ENCODE measurements at regions not wholly inside any gene's neighbourhood (a gene's known extent, or its start where the extent isn't known, plus 50 kb on each side); places are given as distances from the start of the nearest gene placed in this dataset.
"Not testable (repeated sequence)": the region's sequence is repeated elsewhere in the genome, so short reads cannot be mapped to it uniquely, and the experiment has no call there.

DNA sequence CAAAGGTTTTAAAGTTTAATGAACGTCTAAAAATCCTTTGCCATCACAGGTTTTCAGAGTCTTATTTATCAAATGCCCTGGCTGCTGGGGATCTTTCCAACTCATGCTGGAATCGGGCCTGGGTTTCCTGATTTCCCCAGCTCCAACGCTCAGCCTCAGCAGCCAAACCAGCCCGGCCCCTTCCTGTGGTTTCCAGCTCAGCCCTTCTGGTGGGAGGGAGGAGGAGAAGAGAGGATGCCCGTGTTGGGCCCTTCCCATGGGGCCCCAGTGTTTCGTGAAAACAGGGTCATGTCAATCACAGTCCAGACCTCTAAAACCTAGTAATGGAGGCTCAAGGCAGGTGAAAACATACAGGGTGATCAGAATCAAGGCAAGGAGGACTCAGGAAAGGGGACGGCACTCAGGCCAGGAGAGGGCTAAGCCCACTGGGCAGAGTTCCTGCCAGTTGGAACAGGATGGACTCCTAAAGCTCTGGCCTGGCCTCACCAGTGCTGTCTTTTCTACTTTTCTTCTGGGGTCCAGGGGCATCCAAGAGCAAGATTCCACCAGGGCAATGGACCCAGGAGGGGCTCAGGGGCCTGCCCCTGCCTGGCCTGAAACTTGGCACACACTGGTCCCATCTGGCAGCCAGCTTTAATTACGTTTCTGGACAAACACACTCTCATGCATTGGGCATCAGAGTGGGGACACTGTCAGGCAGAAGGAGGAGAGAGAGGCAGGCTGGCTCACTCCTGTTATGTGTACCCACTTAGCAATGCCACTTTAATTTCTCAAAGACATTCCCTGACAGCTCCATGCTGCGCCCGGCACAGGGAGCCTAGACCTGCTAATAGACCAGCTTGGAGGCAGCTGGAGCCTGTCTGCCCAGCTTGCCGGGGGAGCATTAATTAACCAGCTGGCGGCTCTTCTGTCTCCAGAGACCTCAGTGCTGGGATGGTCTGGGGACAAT is 194.6 kb downstream of the FAM43A start:
- no peak for DNase-seq (ENCODE audit: low read depth, low spot score)

DNA sequence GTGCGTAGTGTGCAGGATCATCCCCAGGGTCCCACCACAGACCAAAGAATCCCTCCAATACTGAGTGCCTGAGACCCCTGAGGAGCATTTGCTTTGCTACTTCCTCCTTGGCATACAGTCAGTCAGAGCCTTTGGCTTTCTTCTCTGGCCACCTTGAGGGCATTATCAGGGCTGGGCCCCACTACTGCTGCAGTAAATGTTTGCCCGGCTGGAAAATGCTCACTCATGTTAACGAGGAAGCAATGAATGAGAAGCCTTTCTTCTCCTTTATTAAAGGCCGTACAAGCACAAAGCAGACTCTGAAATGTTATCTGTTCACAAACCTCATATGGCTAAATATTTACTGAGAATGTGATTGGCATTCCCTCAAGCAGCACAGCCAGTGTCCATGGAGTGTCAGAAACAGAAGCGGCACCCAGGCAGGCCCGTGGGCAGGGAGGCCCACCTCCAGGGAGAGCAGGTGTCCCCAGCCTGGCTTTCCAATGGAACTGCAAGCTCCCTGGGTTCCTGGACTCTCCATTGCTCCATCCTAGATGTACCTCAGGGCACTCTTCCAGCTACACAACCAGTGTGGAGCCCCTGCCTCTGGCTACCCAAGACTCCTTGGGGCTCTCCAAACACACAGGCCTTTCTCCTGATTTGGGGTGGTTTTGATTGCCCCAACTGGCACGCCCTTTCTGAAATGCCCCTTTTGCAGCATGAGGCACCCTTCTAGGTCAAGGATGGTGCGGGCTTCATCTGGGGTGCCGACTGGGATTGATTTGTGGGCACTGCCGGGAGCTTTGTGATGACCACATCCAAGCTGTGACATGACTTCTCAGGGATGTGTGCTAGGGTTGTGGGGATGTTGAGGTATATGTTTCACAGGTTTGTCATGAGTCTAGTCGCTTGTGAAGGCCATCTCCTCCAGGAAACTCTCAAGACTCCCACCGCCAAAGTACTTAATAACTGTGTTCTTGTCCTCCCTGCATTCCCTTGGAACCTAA is 195.6 kb downstream of the FAM43A start:
- no peak for DNase-seq (ENCODE audit: low read depth, low spot score)

DNA sequence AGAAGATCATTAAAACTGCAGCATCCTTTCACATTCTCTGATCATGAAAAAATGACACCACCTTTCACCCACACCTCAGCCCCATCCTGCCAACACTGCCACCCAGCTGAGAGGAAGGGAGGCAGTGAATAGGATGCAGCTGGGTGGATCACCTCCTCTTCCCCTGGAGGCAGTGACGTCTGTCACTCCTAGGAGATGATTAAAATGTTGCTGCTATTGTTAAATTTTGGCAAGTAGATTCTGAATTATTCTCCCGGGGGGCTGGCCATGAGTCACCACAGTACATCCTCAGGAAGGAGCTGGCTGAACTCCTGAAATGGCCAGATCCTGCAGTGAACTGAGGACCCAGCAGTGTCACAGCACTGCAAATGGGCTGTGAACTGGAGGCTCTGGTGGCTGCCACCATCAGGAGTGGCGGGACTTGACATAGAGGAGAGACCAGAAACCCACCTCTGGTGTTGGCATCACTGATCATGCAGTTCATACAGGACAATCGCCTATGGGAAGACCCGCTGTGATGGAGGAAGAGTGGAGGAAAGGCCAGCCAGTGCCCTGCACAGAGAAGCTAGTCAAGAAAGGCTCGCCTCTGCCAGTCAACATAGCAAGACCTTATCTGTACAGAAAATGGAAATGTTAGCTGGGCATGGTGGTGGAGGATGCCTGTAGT is 199.1 kb downstream of the FAM43A start:
- no peak for DNase-seq (ENCODE audit: low read depth, low spot score)

DNA sequence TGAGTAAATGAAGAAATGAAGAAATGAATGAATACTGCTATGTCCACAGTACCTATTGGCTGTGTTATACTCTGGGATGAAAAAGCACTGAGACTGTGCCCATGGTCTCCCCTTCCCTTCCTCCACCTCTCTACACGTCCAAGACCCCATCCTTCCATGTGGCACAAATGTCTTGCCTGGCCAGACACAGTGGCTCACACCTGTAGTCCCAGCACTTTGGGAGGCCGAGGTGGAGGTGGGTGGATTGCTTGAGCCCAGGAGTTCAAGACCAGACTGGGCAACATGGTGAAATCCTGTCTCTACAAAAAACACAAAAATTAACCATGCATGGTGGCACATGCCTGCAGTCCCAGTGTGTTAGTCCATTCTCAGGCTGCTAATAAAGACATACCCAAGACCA is 200.1 kb downstream of the FAM43A start:
- no peak for DNase-seq (ENCODE audit: low read depth, low spot score)

DNA sequence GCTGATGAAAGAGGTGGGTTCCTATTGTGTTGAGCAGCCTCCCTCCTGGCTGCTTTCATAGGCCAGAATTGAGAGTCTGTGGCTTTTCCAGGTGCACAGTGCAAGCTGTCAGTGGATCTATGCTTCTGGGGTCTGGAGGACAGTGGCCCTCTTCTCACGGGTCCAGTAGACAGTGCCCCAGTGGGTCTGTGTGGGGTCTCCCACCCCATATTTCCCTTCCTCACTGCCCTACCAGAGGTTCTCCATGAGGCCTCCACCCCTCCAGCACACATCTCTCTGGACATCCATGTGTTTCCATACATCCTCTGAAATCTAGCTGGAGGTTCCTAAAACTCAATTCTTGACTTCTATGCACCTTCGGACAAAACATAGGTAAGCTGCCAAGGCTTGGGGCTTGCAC is 201.2 kb downstream of the FAM43A start:
- no peak for DNase-seq (ENCODE audit: low read depth, low spot score)

DNA sequence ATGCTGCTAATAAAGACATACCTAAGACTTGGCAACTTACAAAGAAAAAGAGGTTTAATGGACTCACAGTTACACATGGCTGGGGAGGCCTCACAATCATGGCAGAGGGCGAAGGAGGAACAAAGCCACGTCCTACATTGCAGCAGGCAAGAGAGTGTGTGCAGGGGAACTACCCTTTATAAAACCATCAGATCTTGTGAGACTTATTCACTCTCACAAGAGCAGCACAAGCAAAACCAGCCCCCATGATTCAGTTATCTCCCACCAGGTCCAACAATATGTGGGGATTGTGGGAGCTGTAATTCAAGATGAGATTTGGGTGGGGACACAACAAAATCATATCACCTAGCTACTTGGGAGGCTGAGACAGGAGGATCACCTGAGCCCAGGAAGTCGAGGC is 202.4 kb downstream of the FAM43A start:
- not testable (repeated sequence) for DNase-seq (ENCODE audit: low read depth, low spot score)

DNA sequence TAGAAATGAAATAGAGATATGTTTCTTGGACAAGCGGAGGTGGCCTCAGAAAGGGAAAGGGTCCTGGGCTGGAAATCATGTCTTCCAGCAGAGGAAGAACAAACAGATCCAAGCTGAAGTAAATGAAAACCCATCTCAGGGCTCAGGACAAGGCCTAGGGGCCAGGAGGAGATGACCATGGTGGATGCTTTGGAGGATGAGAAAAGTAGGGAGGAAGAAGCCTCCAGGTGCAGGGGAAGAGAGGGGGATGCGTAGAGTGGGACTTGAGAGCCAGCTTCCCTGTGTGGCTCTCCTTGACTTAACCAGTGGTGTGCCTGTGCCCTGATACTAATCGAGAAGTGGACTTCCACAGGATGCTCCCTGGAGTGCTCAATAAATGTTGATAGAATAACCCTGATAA is 203.2 kb downstream of the FAM43A start:
- no peak for DNase-seq (ENCODE audit: low read depth, low spot score)

DNA sequence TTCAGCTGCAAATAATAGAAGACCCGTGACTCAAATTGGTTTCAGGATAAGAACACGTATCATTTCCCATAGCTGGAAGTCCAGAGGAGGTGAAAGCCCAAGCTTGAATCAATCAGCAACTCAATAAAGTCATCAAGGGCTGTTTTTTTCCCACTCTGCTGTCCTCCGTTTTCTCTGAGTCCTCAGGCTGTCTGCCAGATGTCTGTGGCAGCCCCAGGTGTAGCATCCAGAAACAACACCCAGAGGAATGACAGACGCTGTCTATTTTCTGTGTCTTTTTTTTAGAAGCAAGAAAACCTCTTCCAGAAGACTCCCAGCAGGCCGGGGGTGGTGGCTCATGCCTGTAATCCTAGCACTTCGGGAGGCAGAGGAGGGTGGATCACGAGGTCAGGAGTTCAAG is 204.4 kb downstream of the FAM43A start:
- DNase-seq (ENCODE audit: low read depth, low spot score) = no peak

DNA sequence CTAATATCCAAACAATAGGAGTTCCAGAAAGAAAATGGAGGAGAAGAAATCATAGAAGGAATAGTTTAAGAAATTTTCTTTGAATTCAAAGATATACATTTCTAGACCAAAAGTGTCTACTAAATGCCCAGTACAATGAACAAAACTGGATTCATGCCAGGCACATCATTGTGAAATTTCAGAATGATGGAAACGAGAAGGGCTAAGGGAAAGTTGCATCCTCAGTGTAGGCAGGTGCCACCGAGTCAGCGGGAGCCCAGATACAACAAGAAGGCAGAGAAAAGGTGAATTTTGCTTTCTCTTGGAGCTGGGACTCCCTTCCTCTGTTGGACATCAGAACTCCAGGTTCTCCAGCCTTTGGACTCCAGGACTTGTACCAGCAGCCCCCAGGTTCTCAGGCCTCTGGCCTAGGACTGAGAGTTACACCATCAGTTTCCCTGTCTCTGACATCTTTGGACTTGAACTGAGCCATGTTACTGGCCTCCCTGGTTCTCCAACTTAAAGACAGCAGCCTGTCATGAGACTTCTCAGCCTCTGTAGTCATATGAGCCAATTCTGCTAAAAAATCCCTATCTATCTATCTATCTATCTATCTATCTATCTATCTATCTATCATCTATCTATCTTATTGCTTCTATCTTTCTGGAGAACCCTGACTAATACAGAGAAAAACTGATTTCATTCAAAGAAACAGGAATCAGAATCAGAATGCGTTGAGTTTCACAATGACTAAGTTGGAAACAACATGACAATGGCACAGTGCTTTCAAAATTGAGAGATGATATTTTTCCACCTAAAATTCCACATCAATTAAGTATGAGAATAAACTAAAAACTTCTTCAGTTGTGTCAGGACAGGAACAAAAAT is 207.7 kb downstream of the FAM43A start:
- DNase-seq (ENCODE audit: low read depth, low spot score) = no peak

DNA sequence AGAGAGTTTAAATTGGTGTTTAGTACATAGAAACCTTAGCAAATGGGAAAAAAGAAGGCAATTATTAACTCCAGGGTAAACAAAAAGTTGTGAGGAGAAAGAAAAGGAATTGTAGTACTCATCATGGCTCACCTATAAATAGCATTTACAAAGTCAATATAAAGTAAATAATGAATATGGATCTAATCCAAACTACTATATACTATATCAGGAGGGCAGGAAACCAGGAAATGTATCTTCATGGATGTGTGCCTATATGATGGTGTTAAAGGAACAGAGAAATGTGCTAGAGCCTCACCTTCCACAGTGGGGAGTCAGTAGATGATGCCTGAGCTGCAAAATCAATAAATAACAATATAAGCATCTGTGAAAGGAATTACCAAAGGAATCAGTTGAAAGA is 208.9 kb downstream of the FAM43A start:
- DNase-seq (ENCODE audit: low read depth, low spot score) = no peak

DNA sequence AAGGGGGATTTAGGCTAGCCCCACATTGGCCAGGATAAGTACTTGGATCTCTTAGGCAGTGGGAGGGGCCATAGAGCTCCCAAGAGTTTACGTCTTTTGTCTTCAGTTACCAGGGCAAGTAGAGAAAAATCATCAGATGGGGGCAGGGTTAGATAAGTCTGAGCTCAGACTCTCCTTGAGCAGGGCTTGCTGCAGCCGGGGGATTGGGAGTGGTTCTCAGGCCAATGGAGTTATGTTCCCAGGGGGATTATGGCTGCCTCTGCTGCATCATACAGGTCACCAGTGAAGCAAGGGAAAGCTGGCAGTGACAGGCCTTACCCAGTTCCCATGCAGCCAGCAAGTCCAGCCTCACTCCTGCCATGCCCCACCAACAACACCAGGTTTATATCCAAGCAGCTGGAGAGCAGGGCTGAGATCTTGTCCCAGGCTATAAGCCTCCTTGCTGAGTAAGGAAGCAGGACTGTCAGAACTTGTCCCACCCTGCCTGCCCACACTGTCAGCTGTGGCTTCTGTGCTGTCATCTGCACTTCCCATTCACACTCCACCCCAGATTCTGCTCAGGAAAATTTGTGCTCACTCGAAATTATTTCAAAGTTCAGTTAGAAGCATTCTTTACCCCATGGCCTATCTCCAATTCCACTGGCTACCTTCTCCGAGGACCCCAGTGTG is 215.3 kb downstream of the FAM43A start:
- no peak for DNase-seq (ENCODE audit: low read depth, low spot score)

DNA sequence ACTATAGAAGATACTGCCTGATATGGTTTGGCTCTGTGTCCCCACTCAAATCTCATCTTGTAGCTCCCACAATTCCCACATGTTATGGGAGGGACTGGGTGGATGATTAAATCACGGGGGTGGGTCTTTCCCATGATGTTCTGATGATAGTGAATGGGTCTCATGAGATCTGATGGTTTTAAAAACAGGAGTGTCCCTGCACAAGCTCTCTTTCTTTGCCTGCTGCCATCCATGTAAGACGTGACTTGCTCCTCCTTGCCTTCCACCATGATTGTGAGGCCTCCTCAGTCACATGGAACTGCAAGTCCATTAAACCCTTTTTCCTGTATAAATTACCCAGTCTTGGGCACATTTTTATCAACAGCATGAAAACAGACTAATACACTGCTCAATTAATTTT is 217.8 kb downstream of the FAM43A start:
- DNase-seq (ENCODE audit: low read depth, low spot score) = not testable (repeated sequence)

DNA sequence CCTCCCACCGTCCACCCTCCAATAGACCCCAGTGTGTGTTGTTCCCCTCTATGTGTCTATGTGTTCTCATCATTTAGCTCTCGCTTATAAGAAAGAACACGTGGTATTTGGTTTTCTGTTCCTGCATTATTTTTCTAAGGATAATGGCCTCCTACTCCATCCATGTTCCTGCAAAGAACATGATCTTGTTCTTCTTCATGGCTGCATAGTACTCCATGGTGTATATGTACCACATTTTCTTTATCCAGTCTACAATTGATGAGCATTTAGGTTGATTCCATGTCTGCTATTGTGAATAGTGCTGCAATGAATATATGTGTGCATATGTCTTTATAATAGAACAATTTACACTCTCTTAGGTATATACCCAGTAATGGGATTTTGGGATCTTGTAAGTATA is 219.3 kb downstream of the FAM43A start:
- DNase-seq (ENCODE audit: low read depth, low spot score) = not testable (repeated sequence)

DNA sequence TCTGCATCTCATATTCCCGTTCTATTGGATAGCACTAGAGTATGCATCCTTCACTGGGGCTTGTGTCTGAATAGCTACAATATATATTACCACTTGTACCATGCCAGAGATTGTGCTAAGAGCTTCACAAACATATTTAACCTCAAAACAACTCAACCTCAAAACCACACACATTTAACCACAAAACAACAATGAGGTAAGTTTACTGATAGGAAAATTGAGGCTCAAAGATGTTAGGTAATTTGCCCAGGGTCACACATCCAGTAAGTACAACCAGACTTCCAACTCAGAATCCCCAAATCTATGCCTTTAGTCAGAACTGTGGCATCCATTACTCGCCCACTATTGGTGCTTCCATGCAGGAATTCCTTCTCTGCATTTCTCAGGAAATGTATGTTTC is 220.0 kb downstream of the FAM43A start:
- DNase-seq (ENCODE audit: low read depth, low spot score) = no peak

DNA sequence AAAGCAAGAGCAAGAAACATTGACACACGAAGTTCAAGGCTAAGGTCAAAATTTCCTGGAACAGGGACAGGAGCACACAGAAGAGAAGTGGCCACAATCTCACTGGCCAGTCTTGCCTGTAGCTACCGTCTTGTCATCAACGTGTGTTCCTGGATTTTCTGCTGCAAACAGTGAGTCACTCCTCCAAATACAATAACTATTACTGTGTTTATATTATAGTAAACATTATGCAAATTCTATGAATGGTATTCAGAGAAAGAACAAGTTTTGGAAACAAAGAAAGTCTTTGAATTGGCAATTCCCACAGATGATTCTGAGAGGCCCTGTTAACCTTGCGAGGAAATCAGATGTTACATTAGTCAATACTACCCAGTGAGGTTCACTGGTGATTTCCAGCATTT is 220.5 kb downstream of the FAM43A start:
- no peak for DNase-seq (ENCODE audit: low read depth, low spot score)

DNA sequence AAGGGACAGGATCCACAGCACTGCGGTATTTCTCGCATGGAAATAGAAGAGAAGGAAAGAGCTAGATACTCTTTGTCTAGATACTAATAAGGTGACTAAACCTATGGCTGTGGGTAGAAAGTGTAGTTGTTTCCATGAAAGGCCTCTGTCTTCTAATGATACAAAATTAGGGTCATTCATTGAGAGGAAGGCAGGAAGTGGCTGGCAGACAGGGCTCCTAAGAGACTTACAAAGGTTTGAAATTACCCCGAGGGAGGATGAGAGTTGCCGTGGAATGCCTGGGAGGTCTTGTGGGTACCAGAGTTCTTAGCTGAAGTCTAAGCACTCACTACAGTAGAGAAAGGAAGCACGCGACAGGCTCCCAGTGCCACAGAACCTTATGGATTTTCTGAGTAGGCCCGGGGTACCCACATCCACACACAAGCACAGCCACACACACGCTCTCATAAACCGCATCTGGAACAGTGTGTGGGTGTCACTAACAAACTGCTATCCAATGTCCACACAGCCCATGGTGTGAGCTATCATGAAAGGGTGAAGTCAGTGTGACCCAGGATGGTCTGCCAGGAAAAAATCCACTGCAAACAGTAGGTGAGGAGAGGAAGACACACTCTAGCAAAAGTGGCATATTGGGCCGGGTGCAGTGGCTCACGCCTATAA is 221.4 kb downstream of the FAM43A start:
- DNase-seq (ENCODE audit: low read depth, low spot score) = peak; percentile 46

DNA sequence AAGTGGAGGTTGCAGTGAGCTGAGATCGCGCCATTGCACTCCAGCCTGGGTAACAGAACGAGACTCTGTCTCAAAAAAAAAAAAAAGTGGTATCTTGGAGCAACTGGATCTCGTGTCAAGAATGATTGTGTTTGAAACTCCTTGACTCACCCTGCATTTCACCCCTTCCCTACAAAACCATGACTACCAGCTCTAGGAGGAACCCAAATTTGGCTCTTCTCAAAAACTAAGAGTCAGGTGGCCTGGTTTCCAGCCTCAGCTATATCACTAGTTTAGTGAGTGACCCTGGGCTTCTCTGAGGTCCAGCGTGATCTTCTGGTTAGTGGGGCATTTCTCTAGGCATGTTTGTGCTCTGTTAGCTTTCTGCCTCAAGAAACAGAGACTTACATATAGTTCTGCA is 222.1 kb downstream of the FAM43A start:
- DNase-seq (ENCODE audit: low read depth, low spot score) = no peak

DNA sequence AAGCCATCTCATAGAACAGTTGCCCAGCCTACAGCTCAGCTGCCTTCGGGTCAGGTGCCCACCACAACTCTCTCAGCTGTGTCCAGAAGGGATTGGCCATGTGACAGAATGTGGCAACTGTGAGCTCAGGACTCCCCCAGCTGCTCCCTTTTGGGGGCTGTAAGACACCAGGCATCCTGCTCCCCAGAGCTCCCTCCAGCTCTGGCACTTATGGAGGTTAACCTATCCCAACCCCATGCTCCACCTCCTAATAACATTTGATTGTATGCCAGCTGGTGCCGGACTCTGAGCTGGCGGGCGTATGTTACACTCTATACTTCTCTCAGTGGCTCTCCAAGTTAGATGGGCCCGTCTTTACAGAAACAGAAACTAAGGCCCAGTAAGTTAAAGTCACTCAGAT is 222.8 kb downstream of the FAM43A start:
- no peak for DNase-seq (ENCODE audit: low read depth, low spot score)

DNA sequence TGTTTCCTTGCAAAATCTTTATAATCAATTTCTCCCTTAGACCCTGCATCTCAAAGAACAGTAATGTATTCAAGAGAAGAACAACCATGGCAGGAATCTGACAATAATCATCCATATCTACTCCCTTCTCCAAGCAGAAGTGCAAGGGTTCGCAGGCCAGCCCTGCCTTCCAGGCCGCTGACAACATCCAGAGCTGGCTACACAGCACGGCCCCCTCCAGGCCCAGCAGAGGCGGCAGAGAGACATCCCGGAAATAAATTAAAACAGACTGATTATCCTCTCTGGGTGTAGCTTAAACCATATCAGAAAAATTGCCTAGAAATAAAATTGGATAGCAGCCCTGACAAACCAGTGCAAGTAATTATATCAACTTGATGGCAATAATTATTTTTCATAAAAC is 223.3 kb downstream of the FAM43A start:
- DNase-seq (ENCODE audit: low read depth, low spot score) = no peak
